GM23338 (cell line): ENCODE measurements at regions not wholly inside any gene's neighbourhood (a gene's known extent, or its start where the extent isn't known, plus 50 kb on each side); places are given as distances from the start of the nearest gene placed in this dataset.

Experiments used
- EZH2 ChIP-seq: fragments of 200-600 bp; sonication (generic); IDR thresholded peaks from one replicate; pipeline ENCODE4 v1.8.0; 2017; ENCODE audit warnings: antibody characterized with exemption, mild to moderate bottlenecking, low read depth; ENCODE audit not compliant: unreplicated experiment
- TF ChIP-seq, protein P1 (sequence below), 2 experiments: fragments of 200-600 bp in 1 of 2; sonication (generic) in 1 of 2; conservative IDR thresholded peaks; 2 replicates each; pipeline versions ENCODE4 v1.5.1 to v1.6.1; 2016 to 2017; ENCODE audit warnings: antibody characterized with exemption in 2 of 2, low read depth in 2 of 2, mild to moderate bottlenecking in 2 of 2, moderate library complexity in 1 of 2

GRCh38 chr10:4736608-4737007, 89.4 kb upstream of the AKR1E2 start:
- TF ChIP-seq, protein P1, sequence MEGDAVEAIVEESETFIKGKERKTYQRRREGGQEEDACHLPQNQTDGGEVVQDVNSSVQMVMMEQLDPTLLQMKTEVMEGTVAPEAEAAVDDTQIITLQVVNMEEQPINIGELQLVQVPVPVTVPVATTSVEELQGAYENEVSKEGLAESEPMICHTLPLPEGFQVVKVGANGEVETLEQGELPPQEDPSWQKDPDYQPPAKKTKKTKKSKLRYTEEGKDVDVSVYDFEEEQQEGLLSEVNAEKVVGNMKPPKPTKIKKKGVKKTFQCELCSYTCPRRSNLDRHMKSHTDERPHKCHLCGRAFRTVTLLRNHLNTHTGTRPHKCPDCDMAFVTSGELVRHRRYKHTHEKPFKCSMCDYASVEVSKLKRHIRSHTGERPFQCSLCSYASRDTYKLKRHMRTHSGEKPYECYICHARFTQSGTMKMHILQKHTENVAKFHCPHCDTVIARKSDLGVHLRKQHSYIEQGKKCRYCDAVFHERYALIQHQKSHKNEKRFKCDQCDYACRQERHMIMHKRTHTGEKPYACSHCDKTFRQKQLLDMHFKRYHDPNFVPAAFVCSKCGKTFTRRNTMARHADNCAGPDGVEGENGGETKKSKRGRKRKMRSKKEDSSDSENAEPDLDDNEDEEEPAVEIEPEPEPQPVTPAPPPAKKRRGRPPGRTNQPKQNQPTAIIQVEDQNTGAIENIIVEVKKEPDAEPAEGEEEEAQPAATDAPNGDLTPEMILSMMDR (conservative IDR thresholded peaks at IDR 0.05; ENCODE audit: low read depth in 2 of 2) = no peak
- no peak for TF ChIP-seq EZH2
